ENCODE measurements at regions not wholly inside any gene's neighbourhood (a gene's known extent, or its start where the extent isn't known, plus 50 kb on each side); places are given as distances from the start of the nearest gene placed in this dataset.

GRCh38 chr20:56826306-56826704, 197.2 kb downstream of the TFAP2C start:
- TF ChIP-seq, protein P1, sequence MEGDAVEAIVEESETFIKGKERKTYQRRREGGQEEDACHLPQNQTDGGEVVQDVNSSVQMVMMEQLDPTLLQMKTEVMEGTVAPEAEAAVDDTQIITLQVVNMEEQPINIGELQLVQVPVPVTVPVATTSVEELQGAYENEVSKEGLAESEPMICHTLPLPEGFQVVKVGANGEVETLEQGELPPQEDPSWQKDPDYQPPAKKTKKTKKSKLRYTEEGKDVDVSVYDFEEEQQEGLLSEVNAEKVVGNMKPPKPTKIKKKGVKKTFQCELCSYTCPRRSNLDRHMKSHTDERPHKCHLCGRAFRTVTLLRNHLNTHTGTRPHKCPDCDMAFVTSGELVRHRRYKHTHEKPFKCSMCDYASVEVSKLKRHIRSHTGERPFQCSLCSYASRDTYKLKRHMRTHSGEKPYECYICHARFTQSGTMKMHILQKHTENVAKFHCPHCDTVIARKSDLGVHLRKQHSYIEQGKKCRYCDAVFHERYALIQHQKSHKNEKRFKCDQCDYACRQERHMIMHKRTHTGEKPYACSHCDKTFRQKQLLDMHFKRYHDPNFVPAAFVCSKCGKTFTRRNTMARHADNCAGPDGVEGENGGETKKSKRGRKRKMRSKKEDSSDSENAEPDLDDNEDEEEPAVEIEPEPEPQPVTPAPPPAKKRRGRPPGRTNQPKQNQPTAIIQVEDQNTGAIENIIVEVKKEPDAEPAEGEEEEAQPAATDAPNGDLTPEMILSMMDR (conservative IDR thresholded peaks at IDR 0.05; ENCODE audit: low read length) = no peak
- TF ChIP-seq EZH2phosphoT487 (IDR thresholded peaks at IDR 0.05; ENCODE audit: borderline replicate concordance, low read depth, low read length) = no peak

All from OCI-LY7 (cell line).